GM23338 (cell line): ENCODE measurements at regions not wholly inside any gene's neighbourhood (a gene's known extent, or its start where the extent isn't known, plus 50 kb on each side); places are given as distances from the start of the nearest gene placed in this dataset.

Experiments used
- ATAC-seq: fragments of 200-7000 bp; cut with Tn5 transposase; 3 replicates; pipeline ENCODE4 v1.9.1; 2020
- DNase-seq: peaks from one replicate; pipeline ENCODE4 v3.0.0-alpha.2; 2015; ENCODE audit warnings: low spot score
- H2AFZ ChIP-seq: fragments of 200-600 bp; sonication (generic); 2 replicates; pipeline ENCODE4 v1.8.0; 2016; ENCODE audit warnings: antibody characterized with exemption, mild to moderate bottlenecking, moderate library complexity
- H3F3A ChIP-seq: fragments of 200-600 bp; sonication (generic); replicated peaks from 2 replicates; pipeline ENCODE4 v1.8.0; 2017; ENCODE audit warnings: antibody characterized with exemption, mixed run types, low read depth
- H3K27ac ChIP-seq: fragments of 200-600 bp; sonication (generic); 2 replicates; pipeline ENCODE4 v1.6.1; 2016; ENCODE audit warnings: low read depth
- H3K27me3 ChIP-seq: fragments of 200-600 bp; sonication (generic); 2 replicates; pipeline ENCODE4 v1.8.0; 2016; ENCODE audit warnings: mild to moderate bottlenecking, mixed run types, moderate library complexity; ENCODE audit not compliant: insufficient read depth
- H3K36me3 ChIP-seq: fragments of 200-600 bp; sonication (generic); 2 replicates; pipeline ENCODE4 v1.8.0; 2016; ENCODE audit warnings: mild to moderate bottlenecking; ENCODE audit not compliant: insufficient read depth
- H3K4me1 ChIP-seq: fragments of 200-600 bp; sonication (generic); 2 replicates; pipeline ENCODE4 v1.8.0; 2016; ENCODE audit warnings: mild to moderate bottlenecking, moderate library complexity; ENCODE audit not compliant: insufficient read depth
- H3K4me2 ChIP-seq: fragments of 200-600 bp; sonication (generic); 2 replicates; pipeline ENCODE4 v1.7.1; 2017; ENCODE audit warnings: mixed run types
- H3K4me3 ChIP-seq: fragments of 200-600 bp; sonication (generic); 2 replicates; pipeline ENCODE4 v1.6.1; 2016; ENCODE audit warnings: mixed run types
- H3K79me2 ChIP-seq: fragments of 200-600 bp; sonication (generic); replicated peaks from 2 replicates; pipeline ENCODE4 v1.8.0; 2017; ENCODE audit warnings: mild to moderate bottlenecking; ENCODE audit not compliant: insufficient read depth
- H3K9me2 ChIP-seq: fragments of 200-600 bp; sonication (generic); 2 replicates; pipeline ENCODE4 v1.8.0; 2017; ENCODE audit not compliant: insufficient read depth
- H4K20me1 ChIP-seq: fragments of 200-600 bp; sonication (generic); replicated peaks from 2 replicates; pipeline ENCODE4 v1.8.0; 2017; ENCODE audit warnings: mild to moderate bottlenecking; ENCODE audit not compliant: insufficient read depth
- H3K27ac Mint-ChIP-seq: 2 replicates; pipeline ENCODE4 v1.8.0; 2020; ENCODE audit warnings: inconsistent platforms, mild to moderate bottlenecking, moderate library complexity, mixed read lengths
- H3K27me3 Mint-ChIP-seq: 3 replicates; pipeline ENCODE4 v1.8.0; 2022; ENCODE audit warnings: low read depth, mild to moderate bottlenecking, moderate library complexity, mixed read lengths, inconsistent platforms; ENCODE audit not compliant: insufficient read depth, poor library complexity
- H3K36me3 Mint-ChIP-seq: 3 replicates; pipeline ENCODE4 v1.8.0; 2021; ENCODE audit warnings: low read depth, mild to moderate bottlenecking, inconsistent platforms, moderate library complexity, mixed read lengths
- H3K4me1 Mint-ChIP-seq: 3 replicates; pipeline ENCODE4 v1.8.0; 2020; ENCODE audit warnings: mild to moderate bottlenecking, inconsistent platforms, mixed read lengths
- H3K4me3 Mint-ChIP-seq: 3 replicates; pipeline ENCODE4 v1.8.0; 2021; ENCODE audit warnings: moderate library complexity, mild to moderate bottlenecking, inconsistent platforms, mixed read lengths
- H3K9me3 Mint-ChIP-seq: 3 replicates; pipeline ENCODE4 v1.8.0; 2020; ENCODE audit warnings: moderate library complexity, mild to moderate bottlenecking, inconsistent platforms, mixed read lengths
- CTCF ChIP-seq, 2 experiments: fragments of 200-600 bp in 1 of 2; sonication (generic) in 1 of 2; conservative IDR thresholded peaks; 2 replicates each; pipeline versions ENCODE4 v1.5.1 to v1.6.1; 2016 to 2017; ENCODE audit warnings: antibody characterized with exemption in 2 of 2, low read depth in 2 of 2, mild to moderate bottlenecking in 2 of 2, moderate library complexity in 1 of 2
- EZH2 ChIP-seq: fragments of 200-600 bp; sonication (generic); IDR thresholded peaks from one replicate; pipeline ENCODE4 v1.8.0; 2017; ENCODE audit warnings: antibody characterized with exemption, mild to moderate bottlenecking, low read depth; ENCODE audit not compliant: unreplicated experiment
- EZH2phosphoT487 ChIP-seq: fragments of 200-600 bp; sonication (generic); IDR thresholded peaks from one replicate; pipeline ENCODE4 v1.8.1; 2018; ENCODE audit warnings: antibody characterized with exemption; ENCODE audit not compliant: unreplicated experiment
- NANOG ChIP-seq: IDR thresholded peaks from 2 replicates; pipeline ENCODE4 v1.6.1; 2016; ENCODE audit warnings: antibody characterized with exemption, borderline replicate concordance
- POLR2AphosphoS5 ChIP-seq: IDR thresholded peaks from 2 replicates; pipeline ENCODE4 v1.6.1; 2016; ENCODE audit warnings: antibody characterized with exemption, low read depth
- REST ChIP-seq: IDR thresholded peaks from one replicate; pipeline ENCODE4 v1.6.1; 2018; ENCODE audit warnings: antibody characterized with exemption; ENCODE audit not compliant: unreplicated experiment
- ZNF331 ChIP-seq: fragments of 250-450 bp; sonication (Bioruptor Pico); IDR thresholded peaks from 2 replicates; pipeline ENCODE4 v1.5.0; 2020; ENCODE audit warnings: low read depth, mild to moderate bottlenecking, moderate library complexity
- ZNF462 ChIP-seq: fragments of 250-450 bp; sonication (Bioruptor Pico); IDR thresholded peaks from 2 replicates; pipeline ENCODE4 v1.5.0; 2020; ENCODE audit warnings: mild to moderate bottlenecking, moderate library complexity

- Histone ChIP-seq H3K36me3 (no peaks in the 10 kb centered on the region), H2AFZ (no peak overlapping the region), H3K4me3 (no peak overlapping the region), H4K20me1 (no peaks in the 10 kb centered on the region), H3K4me1 (no peaks in the 10 kb centered on the region), H3K79me2 (no peaks in the 10 kb centered on the region), H3K9me2 (no peaks in the 10 kb centered on the region), H3F3A (no peaks in the 10 kb centered on the region), H3K4me2 (no peak overlapping the region), H3K27ac (no peak overlapping the region), H3K27me3 (no peaks in the 10 kb centered on the region)
- Mint-ChIP-seq H3K27me3 (peaks cover 2% of the 10 kb centered on the region), H3K4me3 (no peak overlapping the region), H3K4me1 (no peaks in the 10 kb centered on the region; the same call in 2 of the 3 replicates), H3K36me3 (no peaks in the 10 kb centered on the region), H3K27ac (no peak overlapping the region), H3K9me3 (no peaks in the 10 kb centered on the region)
- ATAC-seq (no peak), DNase-seq (no peak)
- TF ChIP-seq NANOG = no peak
- no peak for TF ChIP-seq EZH2phosphoT487
- TF ChIP-seq POLR2AphosphoS5 = no peak
- TF ChIP-seq EZH2 = no peak
- TF ChIP-seq REST = no peak
- no peak for TF ChIP-seq ZNF331 (CRISPR knock-in tag)
- no peak for TF ChIP-seq ZNF462 (CRISPR knock-in tag)
- TF ChIP-seq CTCF (conservative IDR thresholded peaks at IDR 0.05; ENCODE audit: low read depth in 2 of 2) = no peak
Measured at GRCh38 chr12:24042651-24043050, 93.2 kb upstream of the SOX5 start.
